ENCODE measurements at regions not wholly inside any gene's neighbourhood (a gene's known extent, or its start where the extent isn't known, plus 50 kb on each side); places are given as distances from the start of the nearest gene placed in this dataset.

- TF ChIP-seq REST (IDR thresholded peaks at IDR 0.05): no peak
- TF ChIP-seq SP1 (IDR thresholded peaks at IDR 0.05): no peak
Measured at GRCh38 chr1:228879164-228879563, 143.9 kb downstream of the RHOU start (continued).

GRCh38 chr1:228882041-228882770 lies 146.9 kb downstream of the RHOU start:
- no peak overlapping the region for H3K27ac ChIP-seq (ENCODE audit: low read depth in 1 of 2, low read length in 2 of 2)
- no peaks in the 10 kb centered on the region for H3K27me3 ChIP-seq (ENCODE audit: control insufficient read depth in 4 of 4, insufficient read depth in 4 of 4, low read length in 3 of 4)
- WGBS: 92% methylated on average over 4 of the region's 4 CpGs
- no peak overlapping the region for H3K9ac ChIP-seq (ENCODE audit: low read depth in 1 of 2, low read length in 2 of 2)
- H3K4me1 ChIP-seq (ENCODE audit: control insufficient read depth in 4 of 4, insufficient read depth in 4 of 4, low read length in 3 of 4): peaks cover 0 to 4% (median 0%) of the 10 kb centered on the region in 4 donors
- no peak for DNase-seq (ENCODE audit: low spot score)
- H3K4me3 ChIP-seq (ENCODE audit: low read depth in 1 of 3, low read length in 3 of 3): no peak overlapping the region
- no peaks in the 10 kb centered on the region for H3K36me3 ChIP-seq (ENCODE audit: control insufficient read depth in 4 of 4, insufficient read depth in 3 of 4, low read depth in 1 of 4, low read length in 3 of 4)
- peaks cover 0 to 8% (median 5%) of the 10 kb centered on the region in 4 donors for H3K9me3 ChIP-seq (ENCODE audit: control insufficient read depth in 4 of 4, low read length in 3 of 4)
- TF ChIP-seq ZBTB33 (IDR thresholded peaks at IDR 0.05) (no peak), YY1 (IDR thresholded peaks at IDR 0.05) (no peak), FOXA1 (IDR thresholded peaks at IDR 0.05) (no peak), RAD21 (IDR thresholded peaks at IDR 0.05) (no peak), ATF3 (IDR thresholded peaks at IDR 0.05) (no peak), CTCF (IDR thresholded peaks at IDR 0.05; ENCODE audit: low read depth, low read length, missing input control) (no peak), GABPA (IDR thresholded peaks at IDR 0.05 in 1 of 2, conservative IDR thresholded peaks at IDR 0.05 in 1 of 2) (no peak), HNF4G (IDR thresholded peaks at IDR 0.05) (no peak), MAX (IDR thresholded peaks at IDR 0.05) (no peak), FOXA2 (IDR thresholded peaks at IDR 0.05) (no peak), REST (IDR thresholded peaks at IDR 0.05) (no peak), EGR1 (IDR thresholded peaks at IDR 0.05; ENCODE audit: low read depth in 2 of 2) (no peak), RXRA (IDR thresholded peaks at IDR 0.05) (no peak), TAF1 (conservative IDR thresholded peaks at IDR 0.05) (no peak), JUND (IDR thresholded peaks at IDR 0.05) (no peak), SP1 (IDR thresholded peaks at IDR 0.05) (no peak), NR2F2 (IDR thresholded peaks at IDR 0.05) (no peak), HNF4A (conservative IDR thresholded peaks at IDR 0.05) (no peak)

All from liver (tissue), 8 donors.